Panc1 (cell line): ENCODE measurements at regions not wholly inside any gene's neighbourhood (a gene's known extent, or its start where the extent isn't known, plus 50 kb on each side); places are given as distances from the start of the nearest gene placed in this dataset.

Experiments
- CTCF ChIP-seq: fragments of 450-650 bp; IDR thresholded peaks from 2 replicates; pipeline ENCODE4 v1.5.1; 2017; ENCODE audit warnings: mild to moderate bottlenecking
- POLR2AphosphoS5 ChIP-seq: IDR thresholded peaks from 2 replicates; pipeline ENCODE4 v1.6.1; 2012; ENCODE audit warnings: mild to moderate bottlenecking, low read depth, low read length, moderate library complexity
- SIN3A ChIP-seq: IDR thresholded peaks from 2 replicates; pipeline ENCODE4 v1.6.1; 2012; ENCODE audit warnings: low read depth, mild to moderate bottlenecking, low read length, moderate library complexity, borderline replicate concordance; ENCODE audit not compliant: insufficient read depth

GRCh38 chr16:26247063-26247462 lies 555.3 kb downstream of the HS3ST4 start:
- TF ChIP-seq CTCF (no peak), POLR2AphosphoS5 (no peak), SIN3A (no peak)
